ENCODE measurements at regions not wholly inside any gene's neighbourhood (a gene's known extent, or its start where the extent isn't known, plus 50 kb on each side); places are given as distances from the start of the nearest gene placed in this dataset.

DNA sequence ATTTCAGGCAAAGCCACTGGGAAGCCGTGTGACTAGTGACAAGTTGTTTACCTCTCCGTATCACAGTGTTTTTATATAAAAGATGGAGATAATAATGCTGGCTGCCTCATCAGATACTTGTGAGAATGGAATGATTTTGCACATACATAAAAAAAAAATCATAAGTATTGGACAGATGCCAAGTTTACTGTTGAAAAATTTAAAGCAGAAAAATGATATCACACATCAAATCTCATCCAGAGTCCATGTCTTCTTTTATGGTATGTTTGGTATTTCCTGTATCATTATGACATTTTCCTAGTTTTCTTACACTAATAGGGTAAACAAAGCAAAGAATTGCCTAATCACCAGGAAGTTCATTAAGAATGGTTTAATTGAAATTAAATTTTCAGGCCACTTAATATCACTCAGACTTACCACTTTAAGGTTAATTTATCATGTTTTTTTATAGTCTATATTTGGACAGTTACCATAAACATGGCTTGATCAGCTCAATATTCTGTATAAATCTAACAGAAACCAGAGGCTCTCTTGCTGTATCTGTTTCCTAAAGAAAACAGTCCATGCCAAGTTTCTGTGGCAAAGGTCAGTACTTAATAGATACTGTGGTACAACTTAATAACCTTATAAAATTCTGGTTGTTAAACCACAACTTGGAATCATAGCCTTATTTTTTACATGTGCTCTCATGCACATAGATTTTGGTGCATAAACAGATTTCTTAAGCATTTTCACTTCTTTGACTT, 656.5 kb upstream of the RIOK2 start:
- peak; percentile 62 to 80 for DNase-seq (ENCODE audit: low read depth in 2 of 2)

DNA sequence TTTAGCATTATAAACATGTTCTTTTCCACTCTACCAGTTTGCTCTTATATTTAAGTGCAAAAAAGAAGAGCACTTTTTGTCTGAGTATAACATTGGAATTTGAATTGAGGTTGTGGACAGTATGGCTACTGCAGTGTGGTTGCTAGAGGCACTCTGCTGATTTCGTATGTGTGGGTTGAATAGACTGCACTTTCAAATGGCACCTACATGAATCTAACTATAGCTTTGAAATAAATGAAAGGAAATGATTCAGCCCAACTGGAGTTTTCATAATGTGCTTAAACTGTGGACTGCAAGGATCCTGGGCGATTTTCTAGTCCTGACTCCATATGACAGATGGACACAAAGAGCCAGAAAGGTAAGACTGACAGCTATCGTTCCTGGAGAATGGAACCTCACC, 657.6 kb upstream of the RIOK2 start:
- DNase-seq (ENCODE audit: low read depth in 2 of 2): peak; percentile 51 to 85

DNA sequence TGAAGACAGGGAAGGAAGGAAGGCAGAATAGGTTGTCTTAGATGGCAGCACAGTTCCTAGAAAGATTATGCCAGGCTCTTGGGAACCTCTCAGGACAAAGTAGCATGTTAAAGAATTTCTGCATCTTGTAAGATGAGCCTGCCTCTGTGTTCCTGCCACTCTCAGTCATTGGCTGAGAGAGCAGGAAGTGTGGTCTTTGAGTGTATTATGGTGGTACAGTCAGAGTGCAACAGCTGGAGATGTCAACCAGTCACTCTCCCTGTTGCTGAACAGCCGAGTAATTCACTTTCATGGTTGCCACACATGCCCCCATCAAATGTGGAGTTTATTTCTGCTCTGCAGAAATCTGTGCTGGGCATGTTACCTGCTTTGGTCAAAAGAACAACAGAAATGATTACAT, 659.6 kb upstream of the RIOK2 start:
- DNase-seq (ENCODE audit: low read depth in 2 of 2): no peak

DNA sequence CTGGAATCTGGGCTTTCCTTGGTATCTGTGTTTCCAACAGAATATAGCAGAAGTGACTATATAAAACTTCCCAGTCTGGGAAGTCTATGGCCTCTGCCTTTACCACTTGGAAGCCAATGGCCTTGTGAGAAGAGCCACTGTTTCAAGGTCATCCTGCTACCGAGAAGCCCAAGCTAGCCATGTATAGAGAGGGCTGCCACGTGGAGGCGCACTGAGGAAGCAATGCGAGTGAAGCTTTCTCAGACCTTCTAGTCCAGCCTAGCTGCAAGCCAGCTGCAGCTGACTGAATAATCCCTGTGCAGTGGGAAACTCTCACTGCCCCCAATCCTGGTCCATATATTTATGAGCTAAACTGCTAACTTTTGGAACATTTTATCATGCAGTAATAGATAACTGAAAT, 661.8 kb upstream of the RIOK2 start:
- DNase-seq (ENCODE audit: low read depth in 2 of 2): no peak

DNA sequence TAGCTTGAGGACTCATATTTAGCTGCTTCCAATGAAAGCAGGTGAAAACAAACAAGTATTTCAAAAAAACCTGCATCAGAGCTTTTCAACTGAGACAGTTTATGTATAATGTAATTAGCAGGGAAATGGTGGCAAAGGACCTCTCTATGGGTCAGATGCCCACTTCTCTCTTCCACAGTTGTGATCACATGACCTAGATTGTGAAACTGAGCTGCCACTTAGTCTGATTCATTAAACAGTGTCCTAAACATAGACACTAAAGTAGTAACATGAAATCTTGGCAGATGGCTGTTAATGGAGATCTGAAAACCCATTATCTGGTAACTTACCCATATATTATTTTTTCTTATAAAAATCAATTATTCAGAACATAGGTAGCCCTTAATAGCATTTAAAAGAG, 663.6 kb upstream of the RIOK2 start:
- no peak for DNase-seq (ENCODE audit: low read depth in 2 of 2)

DNA sequence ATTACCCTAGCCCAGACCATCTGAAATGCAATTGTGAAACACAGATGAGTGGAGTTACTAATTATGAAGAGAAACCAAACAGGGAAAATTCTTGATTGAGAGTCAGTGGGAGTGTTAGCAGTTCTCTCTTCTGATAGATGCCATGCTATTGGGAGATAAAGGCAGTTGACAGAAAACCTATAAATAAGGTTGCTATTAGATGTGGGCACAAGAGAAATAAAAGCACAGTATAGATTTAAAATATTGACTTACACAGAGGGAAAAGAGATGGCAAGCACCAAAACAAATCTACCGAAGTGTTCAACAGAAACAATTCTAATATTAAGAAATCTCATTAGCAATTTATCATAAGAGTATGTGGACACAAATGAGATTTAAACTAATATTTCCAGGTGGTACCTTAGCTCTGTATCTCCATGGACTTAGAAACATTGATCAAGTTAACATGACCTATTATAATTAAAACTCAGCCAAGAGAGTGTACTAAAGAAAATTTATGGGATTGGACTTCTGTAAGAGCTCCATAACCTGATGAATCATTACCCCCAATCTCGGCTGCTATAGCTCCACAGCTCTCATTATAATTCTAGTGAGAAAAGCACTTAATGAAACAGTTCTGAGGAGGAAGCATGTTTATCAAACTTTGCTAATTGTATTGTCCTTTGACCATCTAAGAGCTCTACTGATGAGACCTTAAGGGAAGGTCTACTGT, 665.0 kb upstream of the RIOK2 start:
- no peak for DNase-seq (ENCODE audit: low read depth in 2 of 2)

DNA sequence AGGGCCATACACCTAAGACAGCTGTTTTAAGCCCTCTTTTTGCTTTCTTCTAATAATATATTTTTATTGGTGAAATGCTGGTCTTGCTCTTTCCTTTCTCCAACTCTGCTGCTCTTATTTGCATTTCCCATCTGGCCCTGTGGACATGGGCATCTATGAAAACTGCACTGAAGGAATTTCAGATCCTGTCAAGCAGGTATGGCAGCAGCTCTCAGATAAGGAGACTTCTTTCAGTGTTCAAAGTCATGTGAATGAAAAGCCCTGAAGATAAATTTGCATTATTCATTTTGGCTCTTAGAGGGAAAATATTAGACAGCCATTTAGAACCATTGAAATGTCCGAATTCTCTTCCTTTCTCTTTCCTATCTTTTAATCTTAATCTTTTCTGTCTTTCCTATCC, 668.0 kb upstream of the RIOK2 start:
- no peak for DNase-seq (ENCODE audit: low read depth in 2 of 2)

DNA sequence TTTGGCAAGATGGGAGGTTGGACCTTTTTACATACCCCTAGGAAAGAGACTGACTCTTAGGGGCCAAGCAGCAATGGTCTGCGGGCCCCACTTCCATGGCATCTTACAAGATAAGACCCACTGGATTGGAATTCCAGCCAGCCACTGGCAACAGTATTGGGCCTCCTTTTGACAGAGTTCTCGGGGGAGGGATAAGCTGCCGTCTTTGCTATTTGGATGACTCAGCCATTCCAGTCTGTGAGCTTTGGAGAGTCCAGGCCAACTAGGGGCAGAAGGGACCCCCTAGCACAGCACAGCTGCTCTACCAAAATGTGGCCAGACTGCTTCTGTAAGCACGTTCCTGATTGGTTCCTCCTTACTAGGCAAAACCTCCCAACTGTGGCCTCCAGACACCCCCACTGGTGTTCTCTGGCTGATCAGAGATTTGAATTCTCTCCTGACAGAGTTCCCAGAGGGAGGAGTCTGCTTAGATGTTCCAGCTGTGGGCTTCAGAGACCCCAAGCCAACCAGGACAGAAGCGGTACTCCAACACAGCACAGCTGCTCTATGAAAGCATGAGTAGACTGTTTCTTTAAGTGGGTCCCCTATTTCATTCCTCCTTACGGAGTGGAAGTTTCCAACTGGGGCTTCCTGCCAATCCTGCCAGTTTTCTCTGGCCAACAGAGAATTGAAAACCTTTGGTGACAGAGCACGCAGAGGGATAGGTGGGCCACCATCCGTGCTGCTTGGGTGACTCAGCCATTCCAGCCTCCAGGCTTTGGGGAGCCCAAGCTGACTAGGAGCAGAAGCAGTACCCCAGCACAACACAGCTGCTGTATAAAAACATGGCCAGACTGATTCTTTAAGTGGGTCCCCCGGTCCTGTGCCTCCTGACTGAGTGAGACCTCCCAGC, 672.1 kb upstream of the RIOK2 start:
- DNase-seq (ENCODE audit: low read depth in 2 of 2): no peak

DNA sequence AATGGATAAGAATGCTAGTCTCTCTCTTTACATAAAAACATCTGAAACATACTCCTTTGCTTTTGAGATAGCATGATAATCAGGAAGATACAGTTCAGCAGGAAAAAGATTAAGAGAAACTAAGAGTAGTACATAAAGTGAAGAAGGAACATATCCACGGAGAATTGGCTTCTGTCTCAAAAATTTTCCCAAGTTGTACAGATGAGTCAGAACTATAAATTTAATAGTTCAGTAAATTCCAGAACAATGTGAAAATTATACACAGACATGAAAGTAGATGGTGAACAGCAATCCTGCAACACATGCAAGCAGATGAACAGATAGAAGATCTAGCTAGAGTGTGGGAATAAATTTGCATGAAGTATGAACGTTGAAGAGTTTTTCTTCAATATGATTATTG, 691.4 kb upstream of the RIOK2 start:
- peak in 1 of 2 donors; percentile 3 for DNase-seq (ENCODE audit: low read depth in 2 of 2)

DNA sequence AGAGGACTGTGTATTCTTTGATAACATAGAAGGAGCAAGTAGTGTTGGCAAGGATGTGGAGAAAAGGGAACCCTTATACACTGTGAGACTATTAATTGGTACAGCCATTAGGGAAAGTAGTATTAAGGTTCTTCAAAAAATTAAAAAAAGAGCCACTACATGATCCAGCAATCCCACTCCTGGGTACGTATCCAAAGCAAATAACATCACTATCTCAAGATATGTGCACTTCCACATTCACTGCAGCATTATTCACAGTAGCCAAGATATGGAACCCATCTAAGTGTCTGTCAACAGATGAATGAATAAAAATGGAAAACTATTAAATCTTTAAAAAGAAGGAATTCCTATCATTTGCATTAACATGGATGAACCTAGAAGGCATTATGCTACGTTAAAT, 693.2 kb upstream of the RIOK2 start:
- no peak for DNase-seq (ENCODE audit: low read depth in 2 of 2)

DNA sequence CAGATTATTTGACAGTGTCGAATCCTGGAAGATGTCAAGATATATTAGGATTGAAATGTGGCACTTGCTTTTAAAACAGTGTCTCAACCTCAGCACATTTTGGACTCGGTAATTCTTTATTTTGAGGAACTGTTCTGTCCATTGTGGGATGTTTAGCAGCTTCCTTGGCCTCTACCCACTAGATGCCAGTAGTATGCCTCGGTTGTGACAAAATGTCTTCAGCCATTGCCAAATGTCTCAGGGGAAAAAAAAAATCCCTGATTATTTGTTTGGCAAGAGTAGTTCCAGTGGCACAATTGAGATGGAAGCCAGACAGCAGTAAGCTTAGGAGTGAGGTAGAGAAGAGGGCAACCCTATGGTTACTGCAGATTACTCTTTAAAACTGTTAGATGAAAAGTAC, 694.5 kb upstream of the RIOK2 start:
- no peak for DNase-seq (ENCODE audit: low read depth in 2 of 2)

DNA sequence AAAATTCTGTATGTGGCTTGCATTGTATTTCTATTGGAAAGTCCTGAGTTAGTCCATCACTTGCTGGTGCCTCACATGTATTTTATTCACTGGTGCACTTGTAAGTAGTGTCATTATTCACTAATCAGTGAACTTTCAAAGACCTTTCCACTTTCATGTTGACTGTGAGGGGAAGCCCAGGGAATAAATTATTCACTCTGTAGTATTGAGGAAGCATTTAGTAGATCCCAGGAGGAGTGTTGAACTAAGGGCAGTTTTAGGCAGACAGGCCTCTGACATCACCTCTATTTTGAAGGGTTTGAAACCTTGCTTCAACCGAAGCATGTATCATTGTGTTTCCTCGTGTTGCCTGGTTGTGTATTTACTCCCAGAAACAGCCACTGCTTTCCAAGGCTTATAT, 705.4 kb upstream of the RIOK2 start:
- DNase-seq (ENCODE audit: low read depth in 2 of 2): peak in 1 of 2 donors; percentile 9

DNA sequence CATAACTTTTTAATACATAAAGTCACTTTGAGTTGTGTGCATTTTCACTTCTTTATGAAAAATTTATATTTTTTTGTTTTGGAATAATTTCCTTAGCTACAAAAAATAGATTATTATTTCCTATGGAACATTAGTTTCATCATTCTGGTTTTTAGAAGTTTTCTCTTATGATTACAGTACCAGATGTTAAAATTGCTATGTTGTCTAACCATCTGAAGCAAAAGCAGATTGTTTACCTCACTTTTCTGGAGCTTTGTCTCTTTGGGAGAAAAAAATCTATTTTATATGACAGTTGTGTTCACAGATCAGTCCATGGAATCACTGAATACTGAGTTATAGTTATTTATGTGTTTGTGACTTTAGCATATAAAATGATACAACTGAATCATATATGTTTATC, 708.9 kb upstream of the RIOK2 start:
- no peak for DNase-seq (ENCODE audit: low read depth in 2 of 2)

DNA sequence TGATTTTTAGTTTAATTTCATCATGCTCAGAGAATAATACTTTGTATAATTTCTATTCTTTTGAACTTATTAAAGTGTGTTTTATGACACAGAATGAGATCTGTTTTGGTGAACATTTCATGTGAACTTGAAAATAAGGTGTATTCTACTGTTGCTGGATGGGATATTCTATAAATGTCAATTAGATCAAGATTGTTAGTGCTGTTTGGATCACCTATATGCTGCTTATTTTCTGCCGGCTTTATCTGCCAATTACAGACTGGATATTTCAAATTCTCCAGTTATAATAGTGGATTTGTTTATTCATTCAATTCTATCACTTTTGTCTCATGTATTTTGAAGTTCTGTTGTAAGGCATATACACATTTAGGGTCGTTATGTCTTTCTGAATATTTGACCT, 720.7 kb upstream of the RIOK2 start:
- no peak for DNase-seq (ENCODE audit: low read depth in 2 of 2)

DNA sequence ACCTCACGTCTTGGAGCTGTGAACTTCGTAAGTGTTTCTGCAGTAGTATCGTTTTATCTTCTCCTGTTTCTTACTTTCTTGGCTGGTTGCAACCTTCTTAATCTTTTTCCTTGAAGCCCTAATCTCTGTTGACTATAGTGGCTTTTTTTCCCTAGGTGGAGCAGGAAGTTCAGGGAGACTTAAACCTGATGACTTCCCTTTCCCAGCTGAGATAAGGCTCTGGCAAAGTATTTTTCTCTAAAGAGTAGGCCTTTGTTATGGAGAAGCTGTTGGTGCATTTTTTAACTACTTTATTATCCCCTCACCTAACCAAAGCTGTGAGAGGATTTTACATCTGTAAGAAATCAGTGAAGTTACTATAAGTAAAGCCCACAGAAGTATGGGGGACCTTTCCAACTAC, 723.1 kb upstream of the RIOK2 start:
- no peak for DNase-seq (ENCODE audit: low read depth in 2 of 2)

DNA sequence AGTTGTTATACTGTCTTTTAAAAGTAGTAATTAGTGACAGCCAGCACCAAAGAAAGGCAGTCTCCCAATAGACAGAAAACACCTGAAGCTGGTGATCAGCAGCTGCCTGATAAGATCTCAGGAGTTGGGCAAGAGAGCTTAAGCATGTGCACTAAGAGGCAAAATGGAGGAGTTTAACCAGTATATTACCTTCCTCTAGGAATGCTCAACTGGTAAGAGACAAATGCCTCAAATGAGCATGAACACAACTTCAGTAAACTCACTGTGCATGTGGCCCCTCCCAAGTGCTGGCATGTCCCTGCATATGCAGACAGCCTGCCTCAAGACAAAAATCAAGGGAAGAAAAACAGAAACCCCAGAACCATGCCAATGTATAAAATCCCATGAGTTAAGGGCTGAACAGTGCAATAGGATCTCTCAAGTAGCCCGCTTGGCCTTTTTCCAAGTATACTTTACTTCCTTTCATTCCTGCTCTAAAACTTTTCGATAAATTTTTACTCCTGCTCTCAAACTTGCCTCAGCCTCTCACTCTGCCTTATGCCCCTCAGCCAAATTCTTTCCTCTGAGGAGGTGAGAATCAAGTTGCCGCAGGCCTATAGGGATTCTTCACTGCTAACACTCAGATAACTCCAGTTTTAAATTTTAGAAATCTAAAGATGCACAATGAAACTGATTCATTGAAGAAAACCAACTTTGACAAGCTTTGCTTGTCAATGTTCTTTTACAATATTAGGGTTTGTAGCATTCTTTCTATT, 724.8 kb upstream of the RIOK2 start:
- DNase-seq (ENCODE audit: low read depth in 2 of 2): no peak

DNA sequence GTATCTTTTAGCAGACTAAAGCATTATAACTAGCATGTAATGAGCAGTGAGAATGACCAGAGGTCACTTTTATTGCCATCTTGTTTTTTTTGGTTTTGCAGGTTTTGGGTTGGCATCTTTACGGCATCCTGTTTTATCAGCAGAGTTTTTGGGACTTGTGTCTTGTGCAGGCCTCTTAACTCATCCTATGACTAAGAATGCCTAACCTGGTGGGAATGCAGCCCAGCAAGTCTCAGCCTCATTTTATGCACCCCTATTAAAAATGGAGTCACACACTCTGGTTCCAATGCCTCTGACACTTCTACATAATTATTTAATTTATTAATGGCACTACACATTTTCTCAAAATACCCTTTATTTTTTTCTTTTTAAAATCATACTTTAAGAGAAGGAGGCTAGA, 726.5 kb upstream of the RIOK2 start:
- DNase-seq (ENCODE audit: low read depth in 2 of 2): no peak

DNA sequence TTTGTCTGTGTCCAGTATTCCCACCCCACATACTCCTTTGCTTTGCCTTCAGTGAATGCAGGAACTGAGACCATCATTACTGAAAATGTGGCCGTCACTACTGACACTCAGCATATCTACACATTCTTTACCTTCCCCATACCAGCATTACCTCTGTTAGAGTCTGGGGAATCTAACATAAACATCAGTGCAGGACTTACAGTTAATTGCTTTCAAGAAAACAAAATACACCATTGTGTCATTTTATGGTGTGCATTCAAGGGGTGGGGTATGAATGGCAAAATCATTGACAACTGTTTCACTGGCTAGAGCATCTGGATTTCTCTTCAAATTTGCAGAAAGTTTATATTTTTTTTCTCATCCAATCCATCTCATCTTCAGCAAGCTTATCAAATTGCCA, 731.4 kb upstream of the RIOK2 start:
- DNase-seq (ENCODE audit: low read depth in 2 of 2): no peak

DNA sequence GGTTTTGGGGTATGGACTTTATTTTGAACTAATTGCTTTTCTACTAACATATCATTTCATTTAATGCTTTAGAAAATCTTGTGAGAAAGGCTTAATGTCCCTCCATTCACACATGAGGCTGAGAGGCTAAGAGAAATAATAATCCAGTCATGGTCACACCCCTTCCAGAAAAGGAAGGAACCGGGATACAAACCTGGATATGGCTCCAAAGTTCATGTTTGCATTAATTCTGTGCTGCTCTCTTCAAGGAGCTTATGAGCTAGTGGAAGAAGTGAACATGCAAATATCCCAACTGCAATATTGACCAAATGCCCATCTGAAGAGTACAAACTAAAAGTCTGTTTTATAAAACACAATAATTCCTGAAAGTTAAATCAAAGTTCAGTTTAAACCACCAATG, 732.1 kb upstream of the RIOK2 start:
- no peak for DNase-seq (ENCODE audit: low read depth in 2 of 2)

DNA sequence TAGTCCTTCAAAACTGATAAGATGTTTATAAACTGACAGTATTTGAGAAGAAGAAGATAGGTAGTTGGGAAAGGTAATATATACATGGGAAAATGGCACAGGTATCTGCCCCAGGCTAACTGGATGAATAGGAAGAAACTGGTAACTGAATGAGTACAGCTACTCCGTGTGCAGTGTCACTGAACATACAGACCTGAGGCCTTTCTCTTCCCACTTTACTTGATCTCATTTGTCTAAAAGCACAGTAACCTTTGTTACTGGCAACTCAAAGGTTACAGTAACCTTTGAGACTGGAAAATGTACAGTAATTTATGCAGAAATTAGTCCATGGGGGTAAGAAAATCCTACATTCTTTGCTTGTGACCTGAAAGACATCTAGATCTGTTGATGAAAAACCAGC, 735.0 kb upstream of the RIOK2 start:
- DNase-seq (ENCODE audit: low read depth in 2 of 2): no peak

DNA sequence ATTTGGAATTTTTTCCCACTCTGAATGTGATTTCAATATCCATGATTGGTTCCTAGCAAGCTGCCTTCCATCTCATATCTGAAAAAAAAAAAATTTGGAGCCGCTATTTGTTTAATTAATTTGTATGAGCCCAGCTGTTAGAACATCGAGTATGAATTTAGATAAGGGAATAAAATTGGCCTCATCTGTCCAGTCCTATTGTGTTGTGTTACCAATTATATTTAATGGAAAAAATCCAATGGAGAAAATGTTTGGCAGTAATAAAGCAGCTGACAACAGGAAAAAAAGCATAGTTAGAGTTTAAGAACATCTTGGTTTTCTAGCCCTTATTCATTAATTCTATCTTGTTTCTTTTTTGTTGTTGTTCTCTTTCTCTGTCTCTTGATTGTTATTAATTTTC, 735.6 kb upstream of the RIOK2 start:
- DNase-seq (ENCODE audit: low read depth in 2 of 2): no peak

DNA sequence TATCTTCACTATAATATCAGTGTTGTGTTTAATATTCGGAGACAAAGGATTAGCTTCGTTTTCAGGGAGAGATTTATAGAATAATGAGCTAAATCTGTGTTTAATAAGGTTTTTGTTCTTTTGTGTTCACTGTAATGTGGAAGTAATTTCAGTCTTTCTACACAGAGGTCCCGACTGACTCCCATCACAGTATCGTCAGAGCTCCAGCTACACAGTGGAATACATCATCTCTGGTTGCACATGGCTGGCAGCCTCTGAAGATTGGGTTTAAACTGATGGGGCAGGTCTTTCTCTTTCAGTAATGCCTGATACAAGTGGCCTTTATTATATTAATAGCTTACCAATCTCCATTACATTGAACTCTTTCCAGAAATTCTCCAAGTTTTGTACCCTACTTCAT, 736.7 kb upstream of the RIOK2 start:
- DNase-seq (ENCODE audit: low read depth in 2 of 2): no peak
